ENCODE measurements at regions not wholly inside any gene's neighbourhood (a gene's known extent, or its start where the extent isn't known, plus 50 kb on each side); places are given as distances from the start of the nearest gene placed in this dataset.

- DNase-seq: no peak
Measured at GRCh38 chr14:80378084-80378690, 166.9 kb upstream of the DIO2 start.

GRCh38 chr14:80364816-80365215, 153.5 kb upstream of the DIO2 start:
- no peak for DNase-seq

- DNase-seq: no peak
Measured at GRCh38 chr14:80364274-80364673, 153.0 kb upstream of the DIO2 start.

GRCh38 chr14:80358112-80358511, 146.8 kb upstream of the DIO2 start:
- DNase-seq: no peak

- DNase-seq: peak; percentile 6
Measured at GRCh38 chr14:80356413-80356812, 145.1 kb upstream of the DIO2 start.

- DNase-seq: no peak
Measured at GRCh38 chr14:80354860-80355581, 143.7 kb upstream of the DIO2 start.

- no peak for DNase-seq
Measured at GRCh38 chr14:80352471-80352870, 141.2 kb upstream of the DIO2 start.

- no peak for DNase-seq
Measured at GRCh38 chr14:80350707-80351106, 139.4 kb upstream of the DIO2 start.

GRCh38 chr14:80346395-80346794, 135.1 kb upstream of the DIO2 start:
- no peak for DNase-seq

GRCh38 chr14:80344208-80344607, 132.9 kb upstream of the DIO2 start:
- DNase-seq: no peak

- DNase-seq: no peak
Measured at GRCh38 chr14:80336608-80337106, 125.4 kb upstream of the DIO2 start.

- no peak for DNase-seq
Measured at GRCh38 chr14:80325688-80326087, 114.4 kb upstream of the DIO2 start.

- no peak for DNase-seq
Measured at GRCh38 chr14:80325112-80325511, 113.8 kb upstream of the DIO2 start.

- no peak for DNase-seq
Measured at GRCh38 chr14:80324649-80325048, 113.3 kb upstream of the DIO2 start.

- no peak for DNase-seq
Measured at GRCh38 chr14:80323038-80323665, 111.8 kb upstream of the DIO2 start.

- DNase-seq: no peak
Measured at GRCh38 chr14:80316441-80316840, 105.1 kb upstream of the DIO2 start.

GRCh38 chr14:80315681-80316080, 104.4 kb upstream of the DIO2 start:
- DNase-seq: peak; percentile 35

GRCh38 chr14:80313806-80314205, 102.5 kb upstream of the DIO2 start:
- DNase-seq: no peak

GRCh38 chr14:80310938-80311750, 99.8 kb upstream of the DIO2 start:
- DNase-seq: no peak

GRCh38 chr14:80304125-80304766, 92.9 kb upstream of the DIO2 start:
- no peak for DNase-seq

- DNase-seq: no peak
Measured at GRCh38 chr14:80300351-80300750, 89.0 kb upstream of the DIO2 start.

GRCh38 chr14:80298491-80299017, 87.2 kb upstream of the DIO2 start:
- no peak for DNase-seq
